ENCODE measurements at regions not wholly inside any gene's neighbourhood (a gene's known extent, or its start where the extent isn't known, plus 50 kb on each side); places are given as distances from the start of the nearest gene placed in this dataset.
"Not testable (repeated sequence)": the region's sequence is repeated elsewhere in the genome, so short reads cannot be mapped to it uniquely, and the experiment has no call there.

GRCh38 chr12:58668233-58668632 lies 252.1 kb downstream of the LRIG3 start:
- no peak for DNase-seq

- no peak for DNase-seq
Measured at GRCh38 chr12:58668871-58669270, 251.4 kb downstream of the LRIG3 start.

- no peak for DNase-seq
Measured at GRCh38 chr12:58670623-58671022, 249.7 kb downstream of the LRIG3 start.

GRCh38 chr12:58671196-58671595 lies 249.1 kb downstream of the LRIG3 start:
- no peak for DNase-seq

- DNase-seq, result no peak
Measured at GRCh38 chr12:58673021-58673420, 247.3 kb downstream of the LRIG3 start.

GRCh38 chr12:58677833-58678232 lies 242.5 kb downstream of the LRIG3 start:
- DNase-seq, result not testable (repeated sequence)

- no peak for DNase-seq
Measured at GRCh38 chr12:58678753-58679152, 241.6 kb downstream of the LRIG3 start.

GRCh38 chr12:58681730-58682129 lies 238.6 kb downstream of the LRIG3 start:
- DNase-seq, result no peak

- no peak for DNase-seq
Measured at GRCh38 chr12:58695263-58695662, 225.0 kb downstream of the LRIG3 start.

GRCh38 chr12:58701536-58701935 lies 218.8 kb downstream of the LRIG3 start:
- no peak for DNase-seq

GRCh38 chr12:58703866-58704265 lies 216.4 kb downstream of the LRIG3 start:
- no peak for DNase-seq

GRCh38 chr12:58704770-58705169 lies 215.5 kb downstream of the LRIG3 start:
- not testable (repeated sequence) for DNase-seq

- DNase-seq, result no peak
Measured at GRCh38 chr12:58710901-58711300, 209.4 kb downstream of the LRIG3 start.

GRCh38 chr12:58711974-58712373 lies 208.3 kb downstream of the LRIG3 start:
- no peak for DNase-seq

GRCh38 chr12:58712976-58713375 lies 207.3 kb downstream of the LRIG3 start:
- DNase-seq, result no peak

GRCh38 chr12:58719161-58719560 lies 201.1 kb downstream of the LRIG3 start:
- DNase-seq, result no peak

GRCh38 chr12:58720421-58720820 lies 199.9 kb downstream of the LRIG3 start:
- DNase-seq, result no peak

GRCh38 chr12:58725400-58726105 lies 194.8 kb downstream of the LRIG3 start:
- DNase-seq, result no peak

GRCh38 chr12:58727521-58727920 lies 192.8 kb downstream of the LRIG3 start:
- DNase-seq, result no peak

- no peak for DNase-seq
Measured at GRCh38 chr12:58728397-58728796, 191.9 kb downstream of the LRIG3 start.

- DNase-seq, result no peak
Measured at GRCh38 chr12:58731096-58731495, 189.2 kb downstream of the LRIG3 start.

- no peak for DNase-seq
Measured at GRCh38 chr12:58732894-58733293, 187.4 kb downstream of the LRIG3 start.

GRCh38 chr12:58741226-58741625 lies 179.1 kb downstream of the LRIG3 start:
- no peak for DNase-seq

- DNase-seq, result no peak
Measured at GRCh38 chr12:58745348-58746125, 174.8 kb downstream of the LRIG3 start.
